Spleen (tissue), 11 donors: ENCODE measurements at regions not wholly inside any gene's neighbourhood (a gene's known extent, or its start where the extent isn't known, plus 50 kb on each side); places are given as distances from the start of the nearest gene placed in this dataset.

ENCODE experiments used
- DNase-seq: peaks from one replicate; pipeline ENCODE4 v3.0.0-alpha.2; 2020
- H3K27ac ChIP-seq, 8 donors: fragments of 200-600 bp; sonication (generic) in 7 of 8; 1 replicate in 4 of 8; 2 replicates in 4 of 8; pipeline versions ENCODE4 v1.5.0 to v1.8.0; 2016 to 2021; ENCODE audit warnings: inconsistent platforms in 4 of 8, mild to moderate bottlenecking in 4 of 8, moderate library complexity in 1 of 8
- H3K27me3 ChIP-seq, 7 donors: fragments of 200-600 bp; sonication (generic) in 6 of 7; replicated peaks in 1 of 7; 1 replicate in 4 of 7; 2 replicates in 3 of 7; pipeline versions ENCODE4 v1.5.0 to v1.8.0; 2016 to 2021; ENCODE audit warnings: inconsistent platforms in 3 of 7, mild to moderate bottlenecking in 1 of 7
- H3K36me3 ChIP-seq, 6 donors: fragments of 200-600 bp; sonication (generic) in 5 of 6; 1 replicate in 4 of 6; 2 replicates in 2 of 6; pipeline versions ENCODE4 v1.5.0 to v1.8.0; 2016 to 2021; ENCODE audit warnings: inconsistent platforms in 2 of 6
- H3K4me1 ChIP-seq, 6 donors: fragments of 200-600 bp; sonication (generic) in 5 of 6; 1 replicate in 3 of 6; 2 replicates in 3 of 6; pipeline versions ENCODE4 v1.5.0 to v1.8.0; 2016 to 2021; ENCODE audit warnings: inconsistent platforms in 3 of 6
- H3K4me3 ChIP-seq, 8 donors: fragments of 200-600 bp; sonication (generic) in 7 of 8; 1 replicate in 4 of 8; 2 replicates in 4 of 8; pipeline versions ENCODE4 v1.5.0 to v1.8.0; 2016 to 2021; ENCODE audit warnings: inconsistent platforms in 4 of 8, mild to moderate bottlenecking in 4 of 8, moderate library complexity in 2 of 8
- H3K9me3 ChIP-seq, 8 donors: fragments of 200-600 bp; sonication (generic) in 7 of 8; 1 replicate in 4 of 8; 2 replicates in 4 of 8; pipeline versions ENCODE4 v1.5.0 to v1.8.0; 2016 to 2021; ENCODE audit warnings: inconsistent platforms in 4 of 8
- CTCF ChIP-seq, 11 experiments: fragments of 200-600 bp in 7 of 11; fragments of 450-650 bp in 4 of 11; sonication (generic) in 4 of 11; IDR thresholded peaks in 8 of 11; conservative IDR thresholded peaks in 3 of 11; 1 replicate in 7 of 11; 2 replicates in 4 of 11; pipeline versions ENCODE4 v1.4.0 to v1.8.0; 2016 to 2021; ENCODE audit warnings: antibody characterized with exemption in 11 of 11, inconsistent platforms in 4 of 11, mild to moderate bottlenecking in 1 of 11
- POLR2A ChIP-seq, 3 donors: fragments of 450-650 bp; IDR thresholded peaks; one replicate each; pipeline ENCODE4 v1.5.1; 2017; ENCODE audit warnings: antibody characterized with exemption in 3 of 3, mild to moderate bottlenecking in 1 of 3
- POLR2AphosphoS5 ChIP-seq, 3 donors: sonication (generic); formaldehyde crosslinking; IDR thresholded peaks; one replicate each; pipeline ENCODE4 v1.5.1; 2017; ENCODE audit warnings: antibody characterized with exemption in 3 of 3
- WGBS, 5 donors: extraction: QIAGEN DNeasy Blood & Tissue Kit in 3 of 5; methylation state at CpG; one replicate each; pipeline versions ENCODE4 v1.1.5 to v1.1.7; 2013 to 2018; 5-methylcytosine and 5-hydroxymethylcytosine counted together
- intact Hi-C: fragments of 100-400 bp; cut with DNase I; formaldehyde crosslinking; loops from one replicate; pipeline ENCODE4 v1.15.0; 2023; ENCODE audit warnings: low total_unique reads
- donor health status: healthy with polysubstance abuse.
- donor health status: DM: no; HTN: no; CAD: no; lungs with moderate emphysema.
- donor health status: DM: no; HTN: no; CAD: no.
- donor health status: Bipolar disorder and iron deficiency.
- donor health status: healthy.
- donor health status: DM: no; HTN: no; CAD: no.
- donor health status: DM: yes; HTN: yes; CAD: no.

- Histone ChIP-seq H3K4me1 (peaks cover 0 to 20% (median 0%) of the 10 kb centered on the region in 6 donors), H3K27me3 (peaks cover 0 to 47% (median 7%) of the 10 kb centered on the region in 7 donors), H3K9me3 (no peaks in the 10 kb centered on the region), H3K4me3 (no peak overlapping the region), H3K36me3 (no peaks in the 10 kb centered on the region), H3K27ac (no peak overlapping the region)
- no peak for DNase-seq
- WGBS, 5 donors: 50 to 63% (median 51%) methylated on average over 10 to 11 of the region's 11 CpGs
- intact Hi-C loops: loop anchor here (10.0 kb wide), 1 partner anchor 110 kb away; no protein-coding TSS in a partner anchor
- TF ChIP-seq POLR2AphosphoS5 (IDR thresholded peaks at IDR 0.05): no peak
Observed at GRCh38 chr6:165834613-165835259, 171.7 kb upstream of the PDE10A start.

- 76 to 84% (median 83%) methylated on average over 3 of the region's 3 CpGs for WGBS, 5 donors
- no peak overlapping the region for H3K4me3 ChIP-seq
- intact Hi-C loops: loop anchor here (10.0 kb wide), 1 partner anchor 109 kb away; no protein-coding TSS in a partner anchor
- H3K27me3 ChIP-seq: peaks cover 0 to 56% (median 7%) of the 10 kb centered on the region in 7 donors
- no peaks in the 10 kb centered on the region for H3K36me3 ChIP-seq
- no peaks in the 10 kb centered on the region for H3K9me3 ChIP-seq
- H3K4me1 ChIP-seq: peaks cover 0 to 20% (median 0%) of the 10 kb centered on the region in 6 donors
- TF ChIP-seq CTCF (IDR thresholded peaks at IDR 0.05 in 8 of 11, conservative IDR thresholded peaks at IDR 0.05 in 3 of 11) (no peak), POLR2AphosphoS5 (IDR thresholded peaks at IDR 0.05) (no peak), POLR2A (IDR thresholded peaks at IDR 0.05) (no peak)
- H3K27ac ChIP-seq: no peak overlapping the region
- no peak for DNase-seq
Observed at GRCh38 chr6:165833355-165833754, 170.3 kb upstream of the PDE10A start.

GRCh38 chr6:165831812-165832510 is 168.9 kb upstream of the PDE10A start:
- Histone ChIP-seq H3K4me1 (peaks cover 0 to 20% (median 0%) of the 10 kb centered on the region in 6 donors), H3K4me3 (no peak overlapping the region), H3K9me3 (no peaks in the 10 kb centered on the region), H3K27ac (no peak overlapping the region), H3K27me3 (peaks cover 0 to 56% (median 7%) of the 10 kb centered on the region in 7 donors), H3K36me3 (no peaks in the 10 kb centered on the region)
- no peak for DNase-seq
- TF ChIP-seq CTCF (IDR thresholded peaks at IDR 0.05 in 8 of 11, conservative IDR thresholded peaks at IDR 0.05 in 3 of 11) (no peak), POLR2AphosphoS5 (IDR thresholded peaks at IDR 0.05) (no peak), POLR2A (IDR thresholded peaks at IDR 0.05) (no peak)
- WGBS, 5 donors: 11 to 21% (median 14%) methylated on average over 8 of the region's 8 CpGs
- intact Hi-C loops: loop anchor here (10.0 kb wide), 1 partner anchor 107 kb away; no protein-coding TSS in a partner anchor

GRCh38 chr6:165830761-165831160 is 167.7 kb upstream of the PDE10A start:
- H3K4me1 ChIP-seq: peaks cover 0 to 18% (median 0%) of the 10 kb centered on the region in 6 donors
- no peaks in the 10 kb centered on the region for H3K9me3 ChIP-seq
- 84 to 95% (median 90%) methylated on average over 5 of the region's 5 CpGs for WGBS, 5 donors
- intact Hi-C loops: loop anchor here (10.0 kb wide), 1 partner anchor 106 kb away; no protein-coding TSS in a partner anchor
- peaks cover 0 to 47% (median 7%) of the 10 kb centered on the region in 7 donors for H3K27me3 ChIP-seq
- no peak overlapping the region for H3K4me3 ChIP-seq
- DNase-seq: no peak
- H3K36me3 ChIP-seq: no peaks in the 10 kb centered on the region
- TF ChIP-seq CTCF (IDR thresholded peaks at IDR 0.05 in 8 of 11, conservative IDR thresholded peaks at IDR 0.05 in 3 of 11): no peak
- no peak for TF ChIP-seq POLR2AphosphoS5 (IDR thresholded peaks at IDR 0.05)
- H3K27ac ChIP-seq: no peak overlapping the region
